CD4-positive, alpha-beta T cell treated with Interleukin-1 beta for 1 hour (primary cell): ENCODE measurements at regions not wholly inside any gene's neighbourhood (a gene's known extent, or its start where the extent isn't known, plus 50 kb on each side); places are given as distances from the start of the nearest gene placed in this dataset.
"Not testable (repeated sequence)": the region's sequence is repeated elsewhere in the genome, so short reads cannot be mapped to it uniquely, and the experiment has no call there.

Experiments used
- DNase-seq, 2 donors: peaks; one replicate each; pipeline ENCODE4 v3.0.0-alpha.2; 2020 to 2022

DNA sequence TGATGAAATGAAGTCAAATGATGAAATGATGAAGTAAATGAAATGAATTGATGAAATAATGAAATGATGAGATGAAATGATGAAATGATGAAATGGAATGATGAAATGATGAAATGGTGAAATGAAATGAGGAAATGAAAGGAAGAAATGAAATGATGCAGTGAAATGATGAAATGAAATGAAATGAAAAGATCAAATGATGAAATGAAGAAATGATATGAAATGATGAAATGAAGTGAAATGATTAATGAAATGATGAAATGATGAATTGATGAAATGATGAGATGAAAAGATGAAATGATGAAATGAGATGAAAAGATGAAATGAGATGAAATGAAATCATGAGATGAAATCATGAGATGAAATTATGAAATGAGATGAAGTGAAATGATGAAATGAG lies 139.2 kb upstream of the ERV3-1 start:
- DNase-seq = not testable (repeated sequence)

DNA sequence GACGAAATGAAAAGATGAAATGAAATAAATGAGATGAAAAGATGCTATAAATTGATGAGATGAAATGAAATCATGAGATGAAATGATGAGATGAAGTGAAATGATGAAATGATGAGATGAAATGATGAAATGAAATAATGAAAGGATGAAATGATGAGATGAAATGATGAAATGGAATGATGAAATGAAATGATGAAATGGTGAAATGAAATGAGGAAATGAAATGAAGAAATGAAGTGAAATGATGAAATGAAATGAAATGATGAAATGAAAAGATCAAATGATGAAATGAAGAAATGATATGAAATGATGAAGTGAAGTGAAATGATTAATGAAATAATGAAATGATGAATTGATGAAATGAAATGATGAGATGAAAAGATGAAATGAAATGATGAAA lies 138.5 kb upstream of the ERV3-1 start:
- DNase-seq = not testable (repeated sequence)

DNA sequence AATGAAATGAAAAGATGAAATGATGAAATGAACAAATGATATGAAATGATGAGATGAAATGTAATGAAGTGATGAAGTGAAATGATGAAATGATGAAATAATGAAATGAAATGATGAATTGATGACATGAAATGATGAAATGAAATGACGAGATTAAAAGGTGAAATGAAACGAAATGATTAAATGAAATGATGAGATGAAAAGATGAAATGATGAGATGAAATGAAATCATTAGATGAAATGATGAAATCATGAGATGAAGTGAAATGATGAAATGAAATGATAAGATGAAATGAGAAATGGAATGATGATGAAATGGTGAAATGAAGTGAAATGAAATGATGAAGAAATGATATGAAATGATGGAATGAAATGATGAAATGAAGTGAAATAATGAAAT lies 138.1 kb upstream of the ERV3-1 start:
- not testable (repeated sequence) for DNase-seq

DNA sequence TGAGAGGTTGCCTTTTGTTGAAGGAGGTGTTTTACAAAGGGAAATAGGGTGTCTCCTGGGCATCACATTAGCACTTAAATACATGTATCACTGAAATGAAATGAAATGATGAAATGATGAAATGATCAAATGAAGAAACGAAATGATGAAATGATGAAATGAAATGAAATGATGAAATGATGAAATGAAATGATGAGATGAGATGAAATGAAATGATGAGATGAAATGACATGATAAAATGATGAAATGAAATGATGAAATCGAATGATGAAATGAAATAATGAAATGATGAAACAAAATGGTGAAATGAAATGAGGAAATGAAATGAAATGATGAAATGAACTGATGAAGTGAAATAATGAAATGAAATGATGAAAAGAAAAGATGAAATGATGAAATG lies 137.6 kb upstream of the ERV3-1 start:
- not testable (repeated sequence) for DNase-seq

- DNase-seq = not testable (repeated sequence)
Observed at GRCh38 chr7:65141894-65142293, 135.4 kb upstream of the ERV3-1 start.

DNA sequence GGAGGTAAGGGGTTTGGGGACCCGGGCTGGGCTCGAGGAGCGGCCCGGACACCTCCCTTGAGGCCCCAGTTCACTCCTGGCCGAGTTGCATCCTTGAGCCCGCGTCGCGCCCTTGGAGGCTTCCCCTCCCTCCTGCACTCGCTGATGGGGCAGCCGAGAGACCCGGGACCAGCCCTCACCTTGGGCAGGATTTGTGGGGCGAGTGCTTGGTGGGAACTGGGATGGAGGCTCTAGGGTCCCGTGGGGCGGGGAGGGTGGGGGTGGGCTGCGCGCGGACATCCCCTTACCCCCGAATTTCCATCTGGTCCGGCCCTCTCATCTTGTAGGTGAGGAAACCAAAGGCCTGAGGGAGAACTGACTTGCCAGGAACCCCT lies 134.9 kb upstream of the ERV3-1 start:
- DNase-seq = not testable (repeated sequence)

DNA sequence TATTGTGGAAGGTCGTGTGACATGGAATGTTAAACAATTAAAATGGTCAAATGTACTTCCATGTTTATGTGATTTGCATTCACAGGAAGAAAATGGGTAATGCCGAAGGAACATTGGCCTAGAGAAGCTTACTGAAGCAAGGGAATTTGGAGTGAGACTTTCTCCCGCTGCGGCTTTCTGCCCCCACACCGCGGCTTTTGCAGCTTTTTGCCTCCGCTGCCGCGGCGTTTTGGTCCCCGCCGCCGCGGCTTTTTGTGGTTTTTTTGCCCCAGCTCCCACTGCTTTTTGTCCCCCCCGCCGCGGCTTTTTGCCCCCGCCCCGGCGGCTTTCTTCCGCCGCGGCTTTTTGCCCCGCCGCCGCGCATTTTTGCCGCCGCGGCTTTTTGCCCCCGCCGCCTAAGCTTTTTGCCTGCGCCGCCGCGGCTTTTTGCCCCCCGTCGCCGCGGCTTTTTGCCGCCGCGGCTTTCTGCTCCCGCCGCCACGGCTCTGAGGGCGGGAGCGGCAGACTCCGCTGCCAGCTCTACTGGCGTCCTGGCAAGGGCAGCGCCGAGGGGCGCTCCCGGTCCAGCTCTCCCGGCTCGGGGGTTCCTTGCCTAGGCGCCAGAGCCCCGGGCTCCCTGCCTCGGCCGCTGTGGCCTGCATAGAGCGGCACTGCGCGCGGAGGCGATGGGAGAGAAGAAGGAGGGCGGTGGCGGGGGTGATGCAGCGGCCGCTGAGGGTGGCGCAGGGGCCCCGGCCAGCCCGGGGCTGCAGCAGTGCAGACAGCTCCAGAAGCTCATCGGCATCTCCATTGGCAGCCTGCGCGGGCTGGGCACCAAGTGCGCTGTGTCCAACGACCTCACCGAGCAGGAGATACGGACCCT lies 134.3 kb upstream of the ERV3-1 start:
- not testable (repeated sequence) for DNase-seq

DNA sequence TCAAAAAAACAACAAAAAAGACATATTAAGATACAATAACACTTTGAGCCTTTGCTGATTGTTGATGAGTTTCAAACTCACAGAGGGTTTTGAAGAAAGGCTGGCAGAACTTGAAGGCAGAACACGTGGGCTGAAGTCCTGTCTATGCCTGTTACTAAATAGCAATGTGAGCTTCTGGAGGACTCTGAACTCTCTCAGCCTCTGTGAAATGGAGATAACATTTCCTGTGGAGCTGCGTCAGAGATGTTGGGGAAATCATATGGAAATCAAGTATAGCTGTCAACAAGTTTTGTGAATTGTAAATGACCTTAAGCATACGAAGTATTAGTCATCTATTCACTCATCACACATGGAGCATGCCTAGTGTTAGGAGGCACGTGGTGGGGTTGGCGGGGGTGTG lies 130.4 kb upstream of the ERV3-1 start:
- not testable (repeated sequence) for DNase-seq

GRCh38 chr7:65133087-65133486 lies 126.6 kb upstream of the ERV3-1 start:
- DNase-seq = not testable (repeated sequence)

- not testable (repeated sequence) for DNase-seq
Observed at GRCh38 chr7:65132256-65132655, 125.8 kb upstream of the ERV3-1 start.

- not testable (repeated sequence) for DNase-seq
Observed at GRCh38 chr7:65127364-65127763, 120.9 kb upstream of the ERV3-1 start.

DNA sequence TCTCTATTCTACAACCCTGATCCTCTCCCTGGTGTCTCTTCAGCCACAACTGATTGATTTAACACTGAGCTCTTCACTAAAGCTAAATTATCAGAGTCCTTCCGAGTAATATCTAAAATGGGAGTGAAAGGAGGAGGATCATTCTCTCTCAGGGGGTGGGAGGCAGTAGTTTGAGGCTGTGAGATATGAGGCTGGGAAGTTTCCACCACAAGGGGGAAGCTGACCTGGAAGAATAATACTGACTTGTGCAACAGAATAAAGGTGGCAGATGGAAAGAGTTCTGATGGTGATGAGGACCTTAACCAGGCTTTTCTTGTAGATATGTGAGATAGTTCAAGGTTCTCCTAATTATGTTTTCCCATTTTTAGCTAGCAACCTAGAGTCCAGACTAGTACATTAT lies 118.1 kb upstream of the ERV3-1 start:
- DNase-seq = not testable (repeated sequence)

DNA sequence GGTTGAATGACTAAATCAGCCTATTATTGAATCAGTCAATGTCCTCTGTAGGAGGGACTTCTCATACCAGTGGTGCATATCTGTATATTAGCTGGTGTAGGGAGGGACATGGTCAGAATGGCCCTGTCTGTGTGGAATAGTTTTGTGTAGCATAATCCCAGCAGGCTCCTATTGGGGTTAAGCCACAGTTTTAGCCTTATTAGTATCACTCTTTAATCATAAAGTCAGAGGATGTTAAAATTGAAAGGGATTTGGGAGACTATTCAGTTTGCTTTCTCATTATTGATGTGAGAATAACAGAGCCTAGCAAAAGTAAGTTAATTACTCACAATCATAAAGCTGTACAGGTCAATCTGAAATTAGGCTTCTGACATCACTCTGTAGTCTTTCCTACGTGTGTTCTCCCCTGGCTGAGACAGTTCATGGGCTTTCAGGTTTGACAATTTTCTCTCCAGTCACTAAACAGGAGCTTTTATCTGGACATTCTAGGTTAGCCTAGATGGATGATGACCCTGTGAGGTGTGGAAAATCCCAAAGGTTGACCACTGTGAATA lies 99.2 kb upstream of the ERV3-1 start:
- not testable (repeated sequence) for DNase-seq

GRCh38 chr7:65100499-65100898 lies 94.0 kb upstream of the ERV3-1 start:
- not testable (repeated sequence) for DNase-seq

DNA sequence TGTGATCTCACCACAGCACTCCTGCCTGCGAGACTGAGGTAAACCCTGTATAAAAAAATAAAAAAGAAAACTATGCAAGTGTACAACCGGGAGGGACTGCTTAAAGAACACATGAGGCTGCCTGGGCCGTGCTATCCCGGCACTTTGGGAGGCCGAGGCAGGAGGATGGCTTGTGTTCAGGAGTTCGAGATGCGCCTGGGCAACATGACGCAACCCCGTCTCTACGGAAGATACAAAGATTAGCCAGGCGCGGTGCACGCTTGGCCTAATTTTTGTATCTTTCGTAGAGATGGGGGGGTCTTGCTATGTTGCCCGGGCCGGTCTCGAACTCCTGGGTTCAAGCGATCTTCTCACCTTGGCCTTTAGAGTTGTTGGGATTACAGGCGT lies 75.2 kb upstream of the ERV3-1 start:
- DNase-seq = not testable (repeated sequence)

DNA sequence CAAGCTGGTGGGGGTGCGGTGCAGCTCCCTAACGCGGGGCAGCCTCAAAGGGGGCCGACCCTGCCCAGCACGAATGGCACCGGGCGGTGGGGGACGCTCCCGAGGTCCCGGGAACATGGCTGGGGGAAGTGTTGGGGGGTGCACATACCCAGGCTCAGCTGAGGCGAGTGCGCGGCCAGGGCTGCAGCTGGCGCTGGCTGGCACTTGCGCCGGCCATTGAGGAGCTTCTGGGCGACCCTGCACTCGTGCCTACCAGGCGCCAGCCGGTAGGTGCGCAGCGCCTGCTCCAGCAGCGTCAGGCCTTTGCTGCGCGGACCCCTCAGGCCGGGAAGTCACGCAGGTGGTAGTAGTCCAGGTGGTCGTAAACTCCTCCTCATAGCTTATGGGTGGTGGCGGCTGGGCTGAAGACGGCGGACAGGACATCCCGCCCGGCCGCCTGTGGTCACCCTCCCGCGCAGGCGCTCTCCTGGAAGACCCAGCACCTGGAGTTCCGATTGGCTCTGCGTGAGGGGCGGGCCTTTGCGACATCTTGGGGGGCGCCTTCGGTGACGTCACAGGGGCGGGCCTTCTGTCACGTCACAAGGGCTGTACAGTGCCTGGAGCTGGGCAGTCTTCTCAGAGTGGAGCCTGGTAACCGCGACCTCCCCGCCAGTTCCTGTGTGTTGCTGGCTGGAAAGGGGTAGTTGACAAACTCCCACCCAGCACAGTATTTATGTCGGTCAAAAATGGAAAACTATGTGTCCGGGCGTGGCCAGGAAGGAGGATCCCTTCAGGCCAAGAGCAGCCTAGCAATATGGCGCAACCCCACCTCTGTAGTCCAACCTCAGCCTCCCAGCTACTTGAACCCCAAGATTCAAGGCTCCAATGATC lies 74.5 kb upstream of the ERV3-1 start:
- DNase-seq = peak; percentile 92 to 94

- not testable (repeated sequence) for DNase-seq
Observed at GRCh38 chr7:65074959-65075358, 68.5 kb upstream of the ERV3-1 start.

DNA sequence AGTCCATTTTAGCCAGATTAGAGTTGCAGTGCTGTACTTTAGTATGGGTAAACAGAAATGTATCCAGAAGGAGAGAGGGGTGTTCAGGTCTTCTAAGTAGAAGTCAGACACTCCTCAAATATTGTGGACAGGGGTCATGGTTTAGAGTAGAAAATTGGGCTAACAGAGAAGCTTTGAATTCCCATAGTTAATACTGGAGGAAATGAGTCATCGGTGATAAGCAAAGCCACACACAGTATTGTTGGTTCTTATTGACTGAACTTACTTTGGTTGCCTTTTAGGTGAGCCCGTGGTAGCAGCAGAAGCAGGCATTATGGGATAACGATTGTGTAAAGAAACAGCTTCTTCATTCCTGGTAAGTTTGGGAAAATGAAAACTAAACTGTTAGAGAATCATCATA lies 66.7 kb upstream of the ERV3-1 start:
- not testable (repeated sequence) for DNase-seq

DNA sequence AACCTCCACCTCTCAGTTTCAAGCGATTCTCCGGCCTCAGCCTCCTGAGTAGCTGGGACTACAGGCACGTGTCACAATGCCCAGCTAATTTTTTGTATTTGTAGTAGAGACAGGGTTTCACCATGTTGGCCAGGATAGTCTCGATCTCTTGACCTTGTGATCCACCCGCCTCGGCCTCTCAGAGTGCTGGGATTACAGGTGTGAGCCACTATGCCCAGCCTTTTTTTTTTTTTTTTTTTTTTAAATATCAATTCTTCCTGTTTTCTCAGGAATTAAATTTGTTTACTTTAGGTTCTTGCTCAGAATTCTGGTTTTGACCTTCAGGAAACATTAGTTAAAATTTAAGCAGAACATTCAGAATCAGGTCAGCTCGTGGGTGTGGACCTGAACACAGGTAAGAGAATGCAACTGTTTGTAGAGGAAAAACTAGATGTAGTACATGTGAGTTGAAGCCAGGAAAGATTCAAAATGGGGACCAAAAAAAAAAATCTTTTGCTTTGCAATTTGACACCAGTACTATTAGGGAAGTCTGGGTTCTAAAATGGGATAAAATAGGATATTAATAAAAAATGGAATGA lies 65.5 kb upstream of the ERV3-1 start:
- DNase-seq = not testable (repeated sequence)

GRCh38 chr7:65069476-65069875 lies 63.0 kb upstream of the ERV3-1 start:
- not testable (repeated sequence) for DNase-seq

GRCh38 chr7:65062566-65062965 lies 56.1 kb upstream of the ERV3-1 start:
- not testable (repeated sequence) for DNase-seq

GRCh38 chr7:65059247-65059646 lies 52.8 kb upstream of the ERV3-1 start:
- not testable (repeated sequence) for DNase-seq
